ENCODE measurements at regions not wholly inside any gene's neighbourhood (a gene's known extent, or its start where the extent isn't known, plus 50 kb on each side); places are given as distances from the start of the nearest gene placed in this dataset.
"Not testable (repeated sequence)": the region's sequence is repeated elsewhere in the genome, so short reads cannot be mapped to it uniquely, and the experiment has no call there.

DNA sequence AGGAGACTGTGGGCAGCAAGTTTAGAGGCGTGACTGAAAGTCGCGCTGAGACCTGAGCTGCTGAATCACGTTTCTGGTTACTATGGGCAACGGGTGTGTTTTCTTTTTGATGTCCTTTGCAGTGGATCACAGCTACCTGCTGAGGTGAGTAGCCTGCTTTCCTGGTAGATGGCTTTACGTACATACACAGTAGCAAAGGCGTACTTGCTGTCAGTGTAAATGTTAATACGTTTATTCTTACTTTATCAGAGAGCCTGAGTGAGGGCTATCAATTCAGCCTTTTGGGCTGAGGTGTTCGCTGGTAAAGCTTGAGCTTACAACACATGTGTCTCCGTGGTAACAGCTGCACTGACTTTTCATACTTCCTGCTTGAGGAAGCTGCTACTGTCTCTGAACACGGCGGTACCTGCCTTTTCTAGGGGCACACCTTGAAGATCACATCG, 165.1 kb upstream of the CCZ1B start:
- DNase-seq, result peak; percentile 50

GRCh38 chr7:6991686-6992085, 165.6 kb upstream of the CCZ1B start:
- not testable (repeated sequence) for DNase-seq

GRCh38 chr7:6992133-6992532, 166.1 kb upstream of the CCZ1B start:
- not testable (repeated sequence) for DNase-seq

DNA sequence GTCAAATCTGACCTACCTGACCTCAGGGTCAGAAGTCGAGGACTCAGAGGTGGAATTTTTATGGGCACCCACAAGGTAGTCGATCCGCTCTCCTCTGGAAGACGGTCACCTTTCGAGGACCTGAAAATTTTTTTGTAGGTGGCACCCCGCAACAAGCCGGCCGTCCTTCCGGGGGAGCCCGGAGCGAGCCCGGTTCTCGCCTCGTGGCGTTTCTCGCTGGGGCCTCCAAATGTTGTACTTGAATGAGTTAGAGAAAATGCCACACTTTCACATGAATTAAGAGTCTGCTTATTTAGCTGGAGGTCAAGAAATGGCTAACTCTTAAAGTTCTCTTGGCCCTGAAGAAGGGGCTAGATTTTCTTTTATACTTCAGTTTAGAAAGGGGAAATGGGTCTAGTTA, 169.0 kb upstream of the CCZ1B start:
- not testable (repeated sequence) for DNase-seq

DNA sequence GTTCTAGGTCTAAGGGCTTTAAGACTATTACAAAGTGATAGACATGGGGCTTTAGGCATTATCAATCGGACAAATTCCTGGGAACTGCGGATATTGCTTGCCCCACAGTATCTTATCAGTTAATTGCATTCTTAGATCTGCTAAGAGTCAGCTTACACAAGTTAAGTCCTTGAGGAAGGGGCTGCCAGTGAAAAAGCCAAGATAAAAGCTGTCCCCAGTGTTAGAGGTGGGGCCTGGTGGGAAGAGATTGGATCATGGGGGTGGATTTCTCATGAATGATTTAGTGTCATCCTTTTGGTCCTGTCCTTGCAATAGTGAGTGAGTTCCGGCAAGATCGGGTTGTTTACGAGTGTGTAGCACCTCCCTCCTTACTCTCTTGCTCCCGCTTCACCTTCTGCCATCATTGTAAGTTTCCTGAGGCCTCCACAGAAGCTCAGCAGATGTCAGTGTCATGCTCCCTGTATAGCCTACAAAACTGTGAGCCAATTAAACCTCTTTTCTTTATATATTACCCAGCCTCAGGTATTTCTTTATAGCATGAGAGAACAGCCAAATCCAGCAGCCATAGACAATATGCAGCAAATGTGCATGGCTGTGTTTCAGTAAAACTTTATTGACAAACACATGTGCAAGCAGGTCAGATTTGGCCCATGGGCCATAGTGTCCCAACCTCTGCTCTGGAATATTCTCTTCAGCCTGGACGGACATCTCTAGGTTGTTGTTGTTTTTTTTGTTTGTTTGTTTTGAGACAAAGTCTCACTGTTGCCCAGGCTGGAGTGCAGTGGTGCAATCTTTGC, 169.6 kb upstream of the CCZ1B start:
- not testable (repeated sequence) for DNase-seq

- DNase-seq, result not testable (repeated sequence)
These were observed 173.1 kb upstream of the CCZ1B start for GRCh38 chr7:6999067-6999666.

DNA sequence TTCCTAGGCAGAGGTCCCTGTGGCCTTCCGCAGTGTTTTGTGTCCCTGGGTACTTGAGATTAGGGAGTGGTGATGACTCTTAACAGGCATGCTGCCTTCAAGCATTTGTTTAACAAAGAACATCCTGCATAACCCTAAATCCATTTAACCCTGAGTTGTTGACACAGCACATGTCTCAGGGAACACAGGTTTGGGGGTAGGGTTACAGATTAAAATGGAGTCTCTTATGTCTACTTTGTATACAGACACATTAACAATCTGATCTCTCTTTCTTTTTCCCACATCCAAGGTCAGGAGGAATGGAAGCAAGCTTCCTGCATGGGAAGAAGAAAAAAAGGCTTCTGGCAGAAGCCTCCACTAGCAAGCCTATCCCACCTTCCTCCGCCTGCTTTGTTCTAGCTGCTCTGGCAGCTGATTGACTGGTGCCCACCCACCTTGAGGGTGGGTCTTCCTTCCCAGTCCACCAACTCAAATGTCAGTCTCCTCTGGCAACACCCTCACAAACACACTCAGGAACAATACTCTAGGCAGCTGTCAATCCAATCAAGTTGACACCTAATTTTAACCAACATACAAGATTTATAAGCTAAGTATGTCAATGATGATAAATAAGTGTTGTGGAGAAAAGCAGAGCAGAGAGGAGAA, 176.5 kb upstream of the CCZ1B start:
- DNase-seq, result no peak

DNA sequence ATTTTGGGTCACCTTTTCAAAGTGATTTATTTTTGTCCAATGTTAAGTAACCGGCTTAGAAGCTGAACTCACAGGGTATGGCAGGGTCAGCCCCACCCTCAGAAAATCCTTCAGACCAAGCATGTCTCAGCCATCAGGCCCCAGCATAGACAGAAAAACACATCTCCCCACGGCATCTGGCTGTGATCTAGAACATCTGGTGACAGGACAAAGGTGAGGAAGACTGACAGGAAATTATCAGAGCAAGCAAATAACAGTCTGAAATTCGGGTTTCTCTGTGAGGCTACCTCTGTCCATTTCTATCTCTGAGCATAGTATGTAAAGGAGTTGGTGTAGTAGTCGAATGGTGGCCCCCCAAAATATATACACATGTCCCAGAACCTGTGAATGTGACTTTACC, 177.0 kb upstream of the C1GALT1 start:
- DNase-seq, result no peak

GRCh38 chr7:7005949-7006348, 176.4 kb upstream of the C1GALT1 start:
- DNase-seq, result not testable (repeated sequence)

DNA sequence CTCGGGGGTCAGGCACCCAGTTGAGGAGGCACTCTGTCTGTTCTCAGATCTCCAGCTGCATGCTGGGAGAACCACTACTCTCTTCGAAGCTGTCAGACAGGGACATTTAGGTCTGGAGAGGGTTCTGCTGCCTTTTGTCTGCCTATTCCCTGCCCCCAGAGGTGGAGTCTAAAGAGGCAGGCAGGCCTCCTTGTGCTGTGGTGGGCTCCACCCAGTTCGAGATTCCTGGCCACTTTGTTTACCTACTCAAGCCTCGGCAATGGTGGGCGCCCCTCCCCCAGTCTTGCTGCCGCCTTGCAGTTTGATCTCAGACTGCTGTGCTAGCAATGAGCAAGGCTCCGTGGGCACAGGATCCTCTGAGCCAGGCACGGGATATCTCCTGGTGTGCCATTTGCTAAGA, 171.1 kb upstream of the C1GALT1 start:
- not testable (repeated sequence) for DNase-seq

- not testable (repeated sequence) for DNase-seq
These were observed 170.6 kb upstream of the C1GALT1 start for GRCh38 chr7:7011751-7012150.

GRCh38 chr7:7014827-7015595, 167.3 kb upstream of the C1GALT1 start:
- DNase-seq, result no peak

DNA sequence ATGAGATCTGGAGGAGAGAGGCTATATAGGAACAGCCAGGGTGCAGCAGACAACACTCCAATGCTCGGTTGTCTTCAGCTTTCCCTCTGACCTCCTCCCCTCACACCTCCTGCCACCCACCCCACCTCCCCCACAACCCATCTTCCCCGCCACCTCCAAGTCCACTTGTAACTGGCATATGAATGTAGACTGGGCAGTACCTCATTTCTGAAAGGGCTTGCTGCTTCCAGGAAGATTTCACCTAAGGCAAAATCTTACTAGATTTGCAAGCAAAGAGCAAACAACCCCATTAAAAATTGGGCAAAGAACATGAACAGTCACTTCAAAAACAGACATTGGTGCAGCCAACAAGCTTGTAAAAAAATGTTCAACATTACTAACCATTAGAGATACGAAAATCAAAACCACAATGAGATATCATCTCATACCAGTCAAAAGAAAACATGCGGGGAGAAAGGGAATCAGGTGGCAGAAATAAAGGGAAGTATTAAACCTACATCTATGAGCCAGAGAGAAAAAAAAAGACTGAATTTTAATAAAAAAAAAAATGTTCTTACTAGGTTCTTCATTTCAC, 164.6 kb upstream of the C1GALT1 start:
- DNase-seq, result no peak

- DNase-seq, result no peak
These were observed 164.1 kb upstream of the C1GALT1 start for GRCh38 chr7:7018290-7018689.

GRCh38 chr7:7032221-7032620, 150.1 kb upstream of the C1GALT1 start:
- DNase-seq, result no peak

DNA sequence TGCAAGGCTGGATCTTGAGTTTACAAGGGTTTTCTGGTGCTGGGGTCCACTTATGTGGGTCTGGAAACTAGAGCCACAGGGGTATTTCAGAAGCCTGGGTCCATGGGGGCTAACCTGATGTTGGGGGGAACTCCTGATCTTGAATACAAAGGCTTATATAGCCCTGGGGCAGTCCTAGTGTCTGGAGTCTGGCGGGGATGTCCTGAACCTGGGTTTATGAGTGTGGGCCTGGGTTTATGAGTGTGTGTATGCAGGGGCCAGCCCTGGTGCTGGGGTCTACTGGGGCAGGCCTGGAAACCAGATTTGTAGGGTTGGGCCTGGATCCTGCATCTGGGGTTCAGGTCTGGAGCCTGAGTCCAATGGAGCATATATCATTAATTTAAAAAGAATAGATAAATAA, 146.5 kb upstream of the C1GALT1 start:
- DNase-seq, result no peak

- DNase-seq, result not testable (repeated sequence)
These were observed 140.0 kb upstream of the C1GALT1 start for GRCh38 chr7:7042286-7042893.

- DNase-seq, result no peak
These were observed 137.5 kb upstream of the C1GALT1 start for GRCh38 chr7:7044806-7045205.

DNA sequence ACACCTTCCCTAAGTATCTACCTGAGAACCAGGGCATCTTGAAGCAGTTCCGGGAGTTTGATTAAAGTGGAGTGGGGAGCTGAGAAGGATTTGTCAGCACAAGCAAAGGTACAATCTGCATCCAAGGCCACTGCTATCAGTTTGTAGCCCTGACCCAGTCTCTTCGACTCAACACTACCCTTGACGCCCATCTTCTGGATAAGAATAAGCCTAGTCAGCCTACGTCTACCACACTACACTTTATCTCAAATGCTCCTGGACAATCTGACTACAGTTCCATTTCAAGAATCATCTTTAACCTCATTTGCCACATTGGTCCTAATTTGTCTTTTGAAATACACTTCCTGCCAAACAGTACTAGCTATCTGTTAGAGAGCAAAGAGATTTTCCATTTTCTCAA, 134.1 kb upstream of the C1GALT1 start:
- DNase-seq, result no peak

- no peak for DNase-seq
These were observed 131.0 kb upstream of the C1GALT1 start for GRCh38 chr7:7051206-7051877.

GRCh38 chr7:7054252-7054830, 128.0 kb upstream of the C1GALT1 start:
- no peak for DNase-seq
